HCT116 (cell line): ENCODE measurements at regions not wholly inside any gene's neighbourhood (a gene's known extent, or its start where the extent isn't known, plus 50 kb on each side); places are given as distances from the start of the nearest gene placed in this dataset.
"Not testable (repeated sequence)": the region's sequence is repeated elsewhere in the genome, so short reads cannot be mapped to it uniquely, and the experiment has no call there.

Source experiments
- ATAC-seq: fragments of 200-7000 bp; cut with Tn5 transposase; 2 replicates; pipeline ENCODE4 v1.9.1; 2020; ENCODE audit warnings: mild to moderate bottlenecking, moderate library complexity
- BruUV-seq: library from RNA; stranded (reverse); fragments of 400-500 nt; replicated peaks from 2 replicates; lab custom pipeline; 2021; lab: Mats Ljungman, UMichigan
- CTCF ChIA-PET: fragments of 300-600 bp; sonication (Branson Sonifier 250); formaldehyde crosslinking; loops from one replicate; lab custom pipeline; 2021; ENCODE audit warnings: antibody characterized with exemption; lab: Charles Lee
- POLR2A ChIA-PET: fragments of 300-600, 350-600 bp; sonication (Branson Sonifier 250); formaldehyde crosslinking; loops from one replicate; lab custom pipeline; 2021; ENCODE audit warnings: antibody characterized with exemption; lab: Charles Lee
- RAD21 ChIA-PET, 2 experiments: fragments of 300-600 bp; sonication (Branson Sonifier 250); formaldehyde crosslinking; loops; one replicate each; lab custom pipeline; 2023; ENCODE audit warnings: low total read pairs in 2 of 2; ENCODE audit not compliant: uncharacterized antibody in 2 of 2, unreplicated experiment in 2 of 2, low non-redundant PET in 1 of 2; lab: Charles Lee
- DNase-seq: peaks from one replicate; pipeline ENCODE4 v3.0.0-alpha.2; 2010; ENCODE audit warnings: low read depth, low spot score
- H2AFZ ChIP-seq: fragments of 200-600 bp; shearing (Covaris generic), sonication (generic); 2 replicates; pipeline ENCODE4 v1.6.1; 2017; ENCODE audit warnings: low read depth, mixed run types, mixed read lengths, antibody characterized with exemption, low read length; ENCODE audit not compliant: poor library complexity, severe bottlenecking
- H3K27ac ChIP-seq: 2 replicates; pipeline ENCODE4 v1.5.1; 2012; ENCODE audit warnings: low read depth, low read length
- H3K27me3 ChIP-seq: fragments of 200-600 bp; sonication (generic); 2 replicates; pipeline ENCODE4 v1.6.1; 2016; ENCODE audit warnings: mixed run types, low read length, mixed read lengths; ENCODE audit not compliant: insufficient read depth
- H3K36me3 ChIP-seq, 2 experiments: fragments of 200-500 bp in 1 of 2; fragments of 200-600 bp in 1 of 2; sonication (Bioruptor generic) in 1 of 2; sonication (generic) in 1 of 2; 2 replicates each; pipeline versions ENCODE4 v1.5.1 to v1.6.1; 2014 to 2016; ENCODE audit warnings: low read length in 2 of 2, inconsistent platforms in 1 of 2, mixed read lengths in 1 of 2, mixed run types in 1 of 2; ENCODE audit not compliant: insufficient read depth in 2 of 2, control insufficient read depth in 1 of 2
- H3K4me1 ChIP-seq, 2 experiments: fragments of 200-600 bp in 1 of 2; sonication (generic) in 1 of 2; 2 replicates each; pipeline versions ENCODE4 v1.5.1 to v1.6.1; 2012 to 2017; ENCODE audit warnings: low read length in 2 of 2, inconsistent platforms in 1 of 2, mild to moderate bottlenecking in 1 of 2, mixed read lengths in 1 of 2, mixed run types in 1 of 2, moderate library complexity in 1 of 2; ENCODE audit not compliant: insufficient read depth in 2 of 2, control insufficient read depth in 1 of 2
- H3K4me2 ChIP-seq: fragments of 200-600 bp; sonication (generic); 2 replicates; pipeline ENCODE4 v1.6.1; 2017; ENCODE audit warnings: mixed run types, low read length, mixed read lengths
- H3K4me3 ChIP-seq, 2 experiments: fragments of 200-600 bp in 1 of 2; sonication (generic) in 1 of 2; replicated peaks in 1 of 2; 2 replicates each; pipeline ENCODE4 v1.5.1; 2011 to 2016; ENCODE audit warnings: low read length in 2 of 2, control low read depth in 1 of 2, low read depth in 1 of 2, mild to moderate bottlenecking in 1 of 2, mixed read lengths in 1 of 2, mixed run types in 1 of 2
- H3K79me2 ChIP-seq: fragments of 200-600 bp; sonication (generic); 2 replicates; pipeline ENCODE4 v1.6.1; 2017; ENCODE audit warnings: mild to moderate bottlenecking, mixed run types, low read length, moderate library complexity, mixed read lengths; ENCODE audit not compliant: insufficient read depth
- H3K9ac ChIP-seq: fragments of 200-600 bp; sonication (generic); 2 replicates; pipeline ENCODE4 v1.6.1; 2016; ENCODE audit warnings: low read length, mixed read lengths
- H3K9me2 ChIP-seq: fragments of 200-600 bp; sonication (generic), shearing (Covaris generic); 2 replicates; pipeline ENCODE4 v1.6.1; 2017; ENCODE audit warnings: mixed run types, mild to moderate bottlenecking, moderate library complexity; ENCODE audit not compliant: insufficient read depth
- H3K9me3 ChIP-seq, 2 experiments: fragments of 200-500 bp in 1 of 2; fragments of 200-600 bp in 1 of 2; sonication (Bioruptor generic) in 1 of 2; sonication (generic) in 1 of 2; 2 replicates each; pipeline ENCODE4 v1.6.1; 2014 to 2017; ENCODE audit warnings: low read length in 2 of 2, mixed read lengths in 2 of 2, inconsistent platforms in 1 of 2, low read depth in 1 of 2, mild to moderate bottlenecking in 1 of 2, mixed run types in 1 of 2, moderate library complexity in 1 of 2; ENCODE audit not compliant: control insufficient read depth in 1 of 2, insufficient read depth in 1 of 2
- H4K20me1 ChIP-seq: fragments of 200-600 bp; sonication (generic), shearing (Covaris generic); 2 replicates; pipeline ENCODE4 v1.6.1; 2017; ENCODE audit warnings: mixed run types, mild to moderate bottlenecking, moderate library complexity; ENCODE audit not compliant: insufficient read depth
- EGR1 ChIP-seq: IDR thresholded peaks from 2 replicates; pipeline ENCODE4 v1.6.1; 2012; ENCODE audit warnings: low read depth
- ELF1 ChIP-seq: IDR thresholded peaks from 2 replicates; pipeline ENCODE4 v1.6.1; 2012; ENCODE audit warnings: low read depth, borderline replicate concordance
- EZH2 ChIP-seq: fragments of 200-600 bp; sonication (generic); IDR thresholded peaks from 2 replicates; pipeline ENCODE4 v1.6.1; 2017; ENCODE audit warnings: antibody characterized with exemption, mixed run types
- EZH2phosphoT487 ChIP-seq: fragments of 200-600 bp; IDR thresholded peaks from 2 replicates; pipeline ENCODE4 v1.6.1; 2018; ENCODE audit warnings: antibody characterized with exemption, borderline replicate concordance
- FOSL1 ChIP-seq: IDR thresholded peaks from 2 replicates; pipeline ENCODE4 v1.6.1; 2012; ENCODE audit warnings: low read depth
- JUND ChIP-seq: IDR thresholded peaks from 2 replicates; pipeline ENCODE4 v1.6.1; 2012
- POLR2A ChIP-seq: IDR thresholded peaks from 2 replicates; pipeline ENCODE4 v1.7.0; 2011; ENCODE audit warnings: borderline replicate concordance; ENCODE audit not compliant: insufficient read depth, insufficient read length; ENCODE audit errors: extremely low read depth
- POLR2AphosphoS5 ChIP-seq: IDR thresholded peaks from 2 replicates; pipeline ENCODE4 v1.6.1; 2011; ENCODE audit warnings: mild to moderate bottlenecking, low read depth, low read length, moderate library complexity
- SIN3A ChIP-seq: IDR thresholded peaks from 2 replicates; pipeline ENCODE4 v1.6.1; 2012; ENCODE audit warnings: low read depth
- TCF7L2 ChIP-seq: IDR thresholded peaks from 2 replicates; pipeline ENCODE4 v1.7.0; 2011; ENCODE audit warnings: borderline replicate concordance, inconsistent platforms; ENCODE audit not compliant: insufficient read depth, insufficient read length; ENCODE audit errors: extremely low read depth
- YY1 ChIP-seq: IDR thresholded peaks from 2 replicates; pipeline ENCODE4 v1.6.1; 2011; ENCODE audit warnings: low read length, low read depth, moderate library complexity, mild to moderate bottlenecking; ENCODE audit not compliant: insufficient replicate concordance; ENCODE audit errors: extremely low read depth
- ZFX ChIP-seq: fragments of 450-650 bp; IDR thresholded peaks from 2 replicates; pipeline ENCODE4 v1.6.1; 2017
- ZNF274 ChIP-seq: fragments of 200-500 bp; sonication (Bioruptor generic); IDR thresholded peaks from 2 replicates; pipeline ENCODE4 v1.6.1; 2014; ENCODE audit warnings: mild to moderate bottlenecking, low read depth, low read length, inconsistent platforms
- intact Hi-C: fragments of 100-400 bp; cut with micrococcal nuclease; formaldehyde crosslinking; loops from 2 replicates; pipeline ENCODE4 v1.10.0; 2022
- TF ChIP-seq, protein P1 (sequence below): IDR thresholded peaks from 2 replicates; pipeline ENCODE4 v1.6.1; 2012
- TF ChIP-seq, protein P2 (sequence below): IDR thresholded peaks from 2 replicates; pipeline ENCODE4 v1.6.1; 2012; ENCODE audit warnings: low read depth
- TF ChIP-seq, protein P3 (sequence below), 3 experiments: fragments of 200-600 bp in 1 of 3; sonication (generic) in 1 of 3; IDR thresholded peaks in 2 of 3; conservative IDR thresholded peaks in 1 of 3; 2 replicates each; pipeline ENCODE4 v1.5.1; 2012 to 2017; ENCODE audit warnings: low read depth in 2 of 3, low read length in 2 of 3, antibody characterized with exemption in 1 of 3, borderline replicate concordance in 1 of 3, control low read depth in 1 of 3, mild to moderate bottlenecking in 1 of 3, mixed read lengths in 1 of 3, mixed run types in 1 of 3, moderate library complexity in 1 of 3; ENCODE audit not compliant: insufficient read depth in 1 of 3

DNA sequence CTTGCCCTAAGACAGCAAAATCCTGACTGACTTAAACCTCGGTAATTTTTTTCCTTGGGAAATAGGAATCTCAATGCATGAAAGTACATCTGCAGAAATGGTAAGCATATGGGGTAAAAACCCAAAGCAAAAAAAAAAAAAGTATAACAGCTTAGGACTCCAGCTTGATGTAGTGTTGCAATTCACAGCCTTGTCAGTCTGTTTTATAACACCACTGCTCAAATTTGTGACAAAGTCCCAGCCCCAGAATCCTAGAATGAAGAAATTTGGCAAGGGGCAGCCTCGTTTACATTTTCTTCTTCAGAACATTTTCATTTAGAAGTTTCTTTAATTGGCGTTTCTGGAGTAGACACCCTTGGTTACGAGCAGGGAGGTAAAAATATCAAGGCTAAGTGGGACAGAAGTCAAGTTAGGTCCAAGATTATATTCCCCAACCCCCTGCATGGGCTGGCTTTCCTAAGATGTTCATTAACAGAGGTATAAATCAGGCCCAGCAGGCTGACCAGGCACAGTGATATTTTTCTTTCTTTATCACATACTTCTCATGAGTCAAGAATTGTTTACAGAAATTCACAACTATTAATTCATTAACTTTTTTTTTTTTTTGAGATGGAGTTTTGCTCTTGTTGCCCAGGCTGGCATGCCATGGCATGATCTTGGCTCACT, 424.0 kb downstream of the RMST start:
- ATAC-seq = no peak
- Histone ChIP-seq H3K9me3 (no peaks in the 10 kb centered on the region), H2AFZ (no peak overlapping the region), H3K27me3 (no peaks in the 10 kb centered on the region), H3K9ac (no peak overlapping the region), H3K79me2 (no peaks in the 10 kb centered on the region), H4K20me1 (no peaks in the 10 kb centered on the region; the same call in 1 of the 2 replicates), H3K9me2 (no peaks in the 10 kb centered on the region), H3K4me1 (no peaks in the 10 kb centered on the region), H3K4me3 (no peak overlapping the region), H3K27ac (no peak overlapping the region), H3K36me3 (no peaks in the 10 kb centered on the region), H3K4me2 (no peak overlapping the region)
- ChIA-PET POLR2A (no interaction called here), RAD21 (no interaction called here), CTCF (no interaction called here)
- no TSS peak for BruUV-seq
- TF ChIP-seq, protein P1, sequence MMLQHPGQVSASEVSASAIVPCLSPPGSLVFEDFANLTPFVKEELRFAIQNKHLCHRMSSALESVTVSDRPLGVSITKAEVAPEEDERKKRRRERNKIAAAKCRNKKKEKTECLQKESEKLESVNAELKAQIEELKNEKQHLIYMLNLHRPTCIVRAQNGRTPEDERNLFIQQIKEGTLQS = no peak
- no peak for TF ChIP-seq JUND
- no peak for TF ChIP-seq ELF1
- no peak for TF ChIP-seq POLR2A
- no peak for TF ChIP-seq TCF7L2
- no peak for TF ChIP-seq SIN3A
- TF ChIP-seq POLR2AphosphoS5 = no peak
- TF ChIP-seq, protein P2, sequence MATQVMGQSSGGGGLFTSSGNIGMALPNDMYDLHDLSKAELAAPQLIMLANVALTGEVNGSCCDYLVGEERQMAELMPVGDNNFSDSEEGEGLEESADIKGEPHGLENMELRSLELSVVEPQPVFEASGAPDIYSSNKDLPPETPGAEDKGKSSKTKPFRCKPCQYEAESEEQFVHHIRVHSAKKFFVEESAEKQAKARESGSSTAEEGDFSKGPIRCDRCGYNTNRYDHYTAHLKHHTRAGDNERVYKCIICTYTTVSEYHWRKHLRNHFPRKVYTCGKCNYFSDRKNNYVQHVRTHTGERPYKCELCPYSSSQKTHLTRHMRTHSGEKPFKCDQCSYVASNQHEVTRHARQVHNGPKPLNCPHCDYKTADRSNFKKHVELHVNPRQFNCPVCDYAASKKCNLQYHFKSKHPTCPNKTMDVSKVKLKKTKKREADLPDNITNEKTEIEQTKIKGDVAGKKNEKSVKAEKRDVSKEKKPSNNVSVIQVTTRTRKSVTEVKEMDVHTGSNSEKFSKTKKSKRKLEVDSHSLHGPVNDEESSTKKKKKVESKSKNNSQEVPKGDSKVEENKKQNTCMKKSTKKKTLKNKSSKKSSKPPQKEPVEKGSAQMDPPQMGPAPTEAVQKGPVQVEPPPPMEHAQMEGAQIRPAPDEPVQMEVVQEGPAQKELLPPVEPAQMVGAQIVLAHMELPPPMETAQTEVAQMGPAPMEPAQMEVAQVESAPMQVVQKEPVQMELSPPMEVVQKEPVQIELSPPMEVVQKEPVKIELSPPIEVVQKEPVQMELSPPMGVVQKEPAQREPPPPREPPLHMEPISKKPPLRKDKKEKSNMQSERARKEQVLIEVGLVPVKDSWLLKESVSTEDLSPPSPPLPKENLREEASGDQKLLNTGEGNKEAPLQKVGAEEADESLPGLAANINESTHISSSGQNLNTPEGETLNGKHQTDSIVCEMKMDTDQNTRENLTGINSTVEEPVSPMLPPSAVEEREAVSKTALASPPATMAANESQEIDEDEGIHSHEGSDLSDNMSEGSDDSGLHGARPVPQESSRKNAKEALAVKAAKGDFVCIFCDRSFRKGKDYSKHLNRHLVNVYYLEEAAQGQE = no peak
- no peak for TF ChIP-seq EZH2
- TF ChIP-seq, protein P3, sequence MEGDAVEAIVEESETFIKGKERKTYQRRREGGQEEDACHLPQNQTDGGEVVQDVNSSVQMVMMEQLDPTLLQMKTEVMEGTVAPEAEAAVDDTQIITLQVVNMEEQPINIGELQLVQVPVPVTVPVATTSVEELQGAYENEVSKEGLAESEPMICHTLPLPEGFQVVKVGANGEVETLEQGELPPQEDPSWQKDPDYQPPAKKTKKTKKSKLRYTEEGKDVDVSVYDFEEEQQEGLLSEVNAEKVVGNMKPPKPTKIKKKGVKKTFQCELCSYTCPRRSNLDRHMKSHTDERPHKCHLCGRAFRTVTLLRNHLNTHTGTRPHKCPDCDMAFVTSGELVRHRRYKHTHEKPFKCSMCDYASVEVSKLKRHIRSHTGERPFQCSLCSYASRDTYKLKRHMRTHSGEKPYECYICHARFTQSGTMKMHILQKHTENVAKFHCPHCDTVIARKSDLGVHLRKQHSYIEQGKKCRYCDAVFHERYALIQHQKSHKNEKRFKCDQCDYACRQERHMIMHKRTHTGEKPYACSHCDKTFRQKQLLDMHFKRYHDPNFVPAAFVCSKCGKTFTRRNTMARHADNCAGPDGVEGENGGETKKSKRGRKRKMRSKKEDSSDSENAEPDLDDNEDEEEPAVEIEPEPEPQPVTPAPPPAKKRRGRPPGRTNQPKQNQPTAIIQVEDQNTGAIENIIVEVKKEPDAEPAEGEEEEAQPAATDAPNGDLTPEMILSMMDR (IDR thresholded peaks at IDR 0.05 in 2 of 3, conservative IDR thresholded peaks at IDR 0.05 in 1 of 3; ENCODE audit: borderline replicate concordance in 1 of 3, insufficient read depth in 1 of 3, low read depth in 2 of 3, low read length in 2 of 3) = no peak
- no peak for TF ChIP-seq EGR1
- no peak for TF ChIP-seq ZFX
- TF ChIP-seq YY1 = no peak
- no peak for TF ChIP-seq EZH2phosphoT487
- TF ChIP-seq FOSL1 = no peak
- no peak for TF ChIP-seq ZNF274
- DNase-seq = no peak
- intact Hi-C loops = no loop called here

DNA sequence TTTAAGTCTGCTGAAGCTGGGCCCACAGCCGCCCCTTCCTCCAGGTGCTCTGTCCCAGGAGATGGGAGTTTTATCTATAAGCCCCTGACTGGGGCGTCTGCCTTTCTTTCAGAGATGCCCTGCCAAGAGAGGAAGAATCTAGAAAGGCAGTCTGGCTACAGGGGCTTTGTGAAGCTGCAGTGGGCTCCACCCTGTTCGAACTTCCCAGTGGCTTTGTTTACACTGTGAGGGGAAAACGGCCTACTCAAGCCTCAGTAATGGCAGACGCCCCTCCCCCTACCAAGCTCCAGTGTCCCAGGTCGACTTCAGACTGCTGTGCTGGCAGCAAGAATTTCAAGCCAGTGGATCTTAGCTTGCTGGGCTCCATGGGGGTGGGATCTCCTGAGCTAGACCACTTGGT, 435.3 kb downstream of the RMST start:
- H3K9ac ChIP-seq, RAD21 ChIA-PET: not testable (repeated sequence)

More for the DNA sequence above, 435.3 kb downstream of the RMST start:
- H3K27ac ChIP-seq, H3K9me3 ChIP-seq, H3K9me2 ChIP-seq, H2AFZ ChIP-seq, ATAC-seq, CTCF ChIA-PET, DNase-seq, H4K20me1 ChIP-seq, H3K4me1 ChIP-seq, H3K4me2 ChIP-seq, POLR2A ChIA-PET, H3K79me2 ChIP-seq, H3K36me3 ChIP-seq, H3K27me3 ChIP-seq, BruUV-seq, intact Hi-C loops, H3K4me3 ChIP-seq: not testable (repeated sequence)
